Lower leg skin (tissue), 3 donors: ENCODE measurements at regions not wholly inside any gene's neighbourhood (a gene's known extent, or its start where the extent isn't known, plus 50 kb on each side); places are given as distances from the start of the nearest gene placed in this dataset.

Source experiments
- POLR2A ChIP-seq, 2 donors: fragments of 450-650 bp; IDR thresholded peaks; one replicate each; pipeline ENCODE4 v1.6.1; 2016 to 2017; ENCODE audit warnings: antibody characterized with exemption in 2 of 2, mild to moderate bottlenecking in 1 of 2, moderate library complexity in 1 of 2
- TF ChIP-seq, protein P1 (sequence below), 3 donors: fragments of 450-650 bp; IDR thresholded peaks; one replicate each; pipeline ENCODE4 v1.5.1; 2016; ENCODE audit warnings: antibody characterized with exemption in 3 of 3, mild to moderate bottlenecking in 3 of 3, moderate library complexity in 2 of 3

DNA sequence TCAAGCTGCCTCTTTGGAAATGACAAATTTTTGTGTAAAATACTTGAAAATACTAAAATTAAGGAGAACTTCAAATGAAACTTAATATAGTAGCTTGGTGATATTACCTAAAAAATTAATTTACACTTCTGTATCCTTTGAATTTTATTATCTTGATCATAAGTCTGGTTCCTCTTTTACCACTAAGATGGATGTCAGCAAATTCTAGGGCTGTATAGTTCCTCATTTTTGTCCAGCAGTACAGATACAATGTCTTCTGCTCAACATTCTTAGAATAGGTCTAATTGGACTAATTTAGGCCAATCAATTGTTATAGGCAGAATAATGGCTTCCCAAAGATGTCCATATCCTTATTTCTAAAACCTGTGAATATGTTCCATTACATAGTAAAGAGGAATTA, 1298.0 kb upstream of the RAG2 start:
- TF ChIP-seq, protein P1, sequence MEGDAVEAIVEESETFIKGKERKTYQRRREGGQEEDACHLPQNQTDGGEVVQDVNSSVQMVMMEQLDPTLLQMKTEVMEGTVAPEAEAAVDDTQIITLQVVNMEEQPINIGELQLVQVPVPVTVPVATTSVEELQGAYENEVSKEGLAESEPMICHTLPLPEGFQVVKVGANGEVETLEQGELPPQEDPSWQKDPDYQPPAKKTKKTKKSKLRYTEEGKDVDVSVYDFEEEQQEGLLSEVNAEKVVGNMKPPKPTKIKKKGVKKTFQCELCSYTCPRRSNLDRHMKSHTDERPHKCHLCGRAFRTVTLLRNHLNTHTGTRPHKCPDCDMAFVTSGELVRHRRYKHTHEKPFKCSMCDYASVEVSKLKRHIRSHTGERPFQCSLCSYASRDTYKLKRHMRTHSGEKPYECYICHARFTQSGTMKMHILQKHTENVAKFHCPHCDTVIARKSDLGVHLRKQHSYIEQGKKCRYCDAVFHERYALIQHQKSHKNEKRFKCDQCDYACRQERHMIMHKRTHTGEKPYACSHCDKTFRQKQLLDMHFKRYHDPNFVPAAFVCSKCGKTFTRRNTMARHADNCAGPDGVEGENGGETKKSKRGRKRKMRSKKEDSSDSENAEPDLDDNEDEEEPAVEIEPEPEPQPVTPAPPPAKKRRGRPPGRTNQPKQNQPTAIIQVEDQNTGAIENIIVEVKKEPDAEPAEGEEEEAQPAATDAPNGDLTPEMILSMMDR (IDR thresholded peaks at IDR 0.05): no peak
- TF ChIP-seq POLR2A (IDR thresholded peaks at IDR 0.05): no peak
